GM12878 (cell line): ENCODE measurements at regions not wholly inside any gene's neighbourhood (a gene's known extent, or its start where the extent isn't known, plus 50 kb on each side); places are given as distances from the start of the nearest gene placed in this dataset.
A peak's percentile ranks its signal among the peaks of the same experiment; 100 is the strongest.

Experiments
- ATAC-seq: fragments of 200-7000 bp; cut with Tn5 transposase; 3 replicates; pipeline ENCODE4 v1.9.1; 2020; ENCODE audit warnings: mild to moderate bottlenecking, moderate library complexity
- BruUV-seq: library from RNA; stranded (reverse); fragments of 400-500 nt; replicated peaks from 2 replicates; lab custom pipeline; 2021; lab: Mats Ljungman, UMichigan
- CTCF ChIA-PET: fragments of 300-600 bp; sonication (Branson Sonifier 250); formaldehyde crosslinking; extraction: SDS; loops from one replicate; lab custom pipeline; 2021; ENCODE audit warnings: inconsistent platforms; lab: Yijun Ruan, JAX
- POLR2A ChIA-PET: fragments of 350-600 bp; formaldehyde crosslinking; extraction: SDS; loops from one replicate; lab custom pipeline; 2021; ENCODE audit warnings: inconsistent platforms; lab: Charles Lee
- RAD21 ChIA-PET: fragments of 300-600 bp; sonication (Branson Sonifier 250); formaldehyde crosslinking; loops from one replicate; lab custom pipeline; 2023; ENCODE audit warnings: antibody characterized with exemption; ENCODE audit not compliant: unreplicated experiment; lab: Charles Lee
- SMC1A ChIA-PET: fragments of 300-600 bp; sonication (Branson Sonifier 250); formaldehyde crosslinking; loops from one replicate; lab custom pipeline; 2023; ENCODE audit not compliant: unreplicated experiment, uncharacterized antibody; lab: Charles Lee
- DNase-seq: peaks from one replicate; pipeline ENCODE4 v3.0.0-alpha.2; 2011; ENCODE audit warnings: low read depth, low spot score
- FAIRE-seq: peaks from 3 replicates; lab custom pipeline; 2011; peaks lifted over from hg19 to GRCh38; lab: Jason Lieb, UNC
- H2AFZ ChIP-seq: 2 replicates; pipeline ENCODE4 v1.6.0; 2011; ENCODE audit warnings: low read depth, low read length, control low read depth; ENCODE audit not compliant: control insufficient read depth
- H3K27ac ChIP-seq: 2 replicates; pipeline ENCODE4 v1.5.1; 2011; ENCODE audit warnings: control low read depth; ENCODE audit not compliant: control insufficient read depth, insufficient read depth
- H3K27me3 ChIP-seq, 2 experiments: replicated peaks in 1 of 2; 2 replicates each; pipeline versions ENCODE4 v1.6.0 to v1.6.1; 2011; ENCODE audit warnings: low read length in 1 of 2; ENCODE audit not compliant: control insufficient read depth in 2 of 2, insufficient read depth in 2 of 2
- H3K36me3 ChIP-seq, 2 experiments: 2 replicates each; pipeline ENCODE4 v1.5.1; 2011; ENCODE audit warnings: low read length in 1 of 2; ENCODE audit not compliant: control insufficient read depth in 2 of 2, insufficient read depth in 2 of 2
- H3K4me1 ChIP-seq: 2 replicates; pipeline ENCODE4 v1.6.1; 2011; ENCODE audit warnings: mild to moderate bottlenecking, low read length, moderate library complexity, mixed read lengths; ENCODE audit not compliant: control insufficient read depth, insufficient read depth
- H3K4me2 ChIP-seq: 2 replicates; pipeline ENCODE4 v1.6.0; 2011; ENCODE audit warnings: control low read depth; ENCODE audit not compliant: control insufficient read depth, insufficient read depth
- H3K4me3 ChIP-seq: fragments of 200-600 bp; sonication (generic); 2 replicates; pipeline ENCODE4 v1.5.1; 2016
- H3K79me2 ChIP-seq: 2 replicates; pipeline ENCODE4 v1.6.0; 2011; ENCODE audit warnings: low read length; ENCODE audit not compliant: control insufficient read depth, insufficient read depth
- H3K9ac ChIP-seq: 2 replicates; pipeline ENCODE4 v1.8.0; 2011; ENCODE audit warnings: low read length, control low read depth, mixed read lengths; ENCODE audit not compliant: control insufficient read depth, insufficient read depth
- H3K9me3 ChIP-seq: replicated peaks from 3 replicates; pipeline ENCODE4 v1.5.1; 2011; ENCODE audit warnings: mild to moderate bottlenecking, low read length; ENCODE audit not compliant: control insufficient read depth, insufficient read depth
- H4K20me1 ChIP-seq: 2 replicates; pipeline ENCODE4 v1.6.0; 2011; ENCODE audit not compliant: control insufficient read depth, insufficient read depth
- GABPA ChIP-seq: IDR thresholded peaks from 2 replicates; pipeline ENCODE4 v1.6.1; 2014; ENCODE audit warnings: antibody characterized with exemption, low read depth, mild to moderate bottlenecking, inconsistent platforms
- IKZF2 ChIP-seq, 2 experiments: fragments of 450-650 bp; IDR thresholded peaks; 2 replicates each; pipeline ENCODE4 v1.6.1; 2017; ENCODE audit warnings: mild to moderate bottlenecking in 2 of 2, moderate library complexity in 2 of 2
- PBX3 ChIP-seq: IDR thresholded peaks from 2 replicates; pipeline ENCODE4 v1.6.1; 2011; ENCODE audit warnings: mild to moderate bottlenecking, low read depth, low read length, moderate library complexity; ENCODE audit not compliant: insufficient replicate concordance
- RELA ChIP-seq: fragments of 450-650 bp; IDR thresholded peaks from 2 replicates; pipeline ENCODE4 v1.8.0; 2014; ENCODE audit warnings: borderline replicate concordance; ENCODE audit not compliant: partially characterized antibody
- YBX1 ChIP-seq: fragments of 450-650 bp; IDR thresholded peaks from 2 replicates; pipeline ENCODE4 v1.6.1; 2016; ENCODE audit warnings: antibody characterized with exemption
- WGBS: methylation state at CpG from one replicate; pipeline ENCODE4 v1.1.6; 2016; ENCODE audit warnings: low lambda C conversion rate; ENCODE audit not compliant: insufficient replicate concordance, insufficient coverage; ENCODE audit errors: missing lambda C conversion rate; 5-methylcytosine and 5-hydroxymethylcytosine counted together
- in situ Hi-C: fragments of 300-500 bp; cut with MboI; formaldehyde crosslinking; loops from 9 replicates; pipeline ENCODE4 v1.14.3; 2018; ENCODE audit warnings: mixed read lengths
- intact Hi-C: fragments of 100-400 bp; cut with micrococcal nuclease; formaldehyde crosslinking; loops from one replicate; pipeline ENCODE4 v1.14.2; 2022; ENCODE audit not compliant: unreplicated experiment
- TF ChIP-seq, protein P1 (sequence below): IDR thresholded peaks from 2 replicates; pipeline ENCODE4 v1.6.1; 2011; ENCODE audit warnings: borderline replicate concordance, low read depth, mild to moderate bottlenecking, moderate library complexity, low read length; ENCODE audit not compliant: insufficient read depth, poor library complexity, severe bottlenecking

DNA sequence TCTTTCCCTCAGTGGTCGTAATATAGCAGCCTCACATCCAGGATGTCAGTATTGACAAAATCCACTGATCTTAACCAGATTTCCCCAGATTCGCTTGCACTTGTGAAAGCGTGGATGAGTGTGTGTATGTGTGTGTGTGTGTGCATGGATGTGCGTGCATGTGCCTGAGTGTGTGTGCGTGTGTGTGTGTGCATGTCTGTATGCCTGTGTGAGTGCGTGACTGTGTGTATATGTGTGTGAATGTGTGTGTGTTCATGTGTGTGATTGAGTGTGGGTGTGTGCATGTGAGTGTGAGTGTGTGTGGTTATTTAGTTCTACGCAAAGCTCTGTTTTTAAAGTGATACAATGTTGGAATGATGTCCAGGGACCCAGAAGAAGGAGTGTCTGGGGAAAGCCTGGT, 723.2 kb downstream of the BRD1 start:
- 36% methylated on average over 7 of the region's 7 CpGs for WGBS
- Histone ChIP-seq H3K4me1 (no peaks in the 10 kb centered on the region), H3K27ac (no peak overlapping the region), H3K9ac (no peak overlapping the region), H3K27me3 (no peaks in the 10 kb centered on the region)
- no peak for ATAC-seq
- TF ChIP-seq GABPA (no peak), PBX3 (peak; percentile 21), YBX1 (no peak), RELA (no peak), IKZF2 (IDR thresholded peaks at IDR 0.05) (no peak)
- TF ChIP-seq, protein P1, sequence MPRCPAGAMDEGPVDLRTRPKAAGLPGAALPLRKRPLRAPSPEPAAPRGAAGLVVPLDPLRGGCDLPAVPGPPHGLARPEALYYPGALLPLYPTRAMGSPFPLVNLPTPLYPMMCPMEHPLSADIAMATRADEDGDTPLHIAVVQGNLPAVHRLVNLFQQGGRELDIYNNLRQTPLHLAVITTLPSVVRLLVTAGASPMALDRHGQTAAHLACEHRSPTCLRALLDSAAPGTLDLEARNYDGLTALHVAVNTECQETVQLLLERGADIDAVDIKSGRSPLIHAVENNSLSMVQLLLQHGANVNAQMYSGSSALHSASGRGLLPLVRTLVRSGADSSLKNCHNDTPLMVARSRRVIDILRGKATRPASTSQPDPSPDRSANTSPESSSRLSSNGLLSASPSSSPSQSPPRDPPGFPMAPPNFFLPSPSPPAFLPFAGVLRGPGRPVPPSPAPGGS = peak; percentile 26
- TF ChIP-seq, all 136 proteins: peak for 2
- Histone ChIP-seq H4K20me1 (no peaks in the 10 kb centered on the region), H3K9me3 (no peaks in the 10 kb centered on the region; the same call in 2 of the 3 replicates), H3K4me3 (no peak overlapping the region), H2AFZ (no peak overlapping the region), H3K79me2 (no peaks in the 10 kb centered on the region), H3K36me3 (no peaks in the 10 kb centered on the region), H3K4me2 (no peak overlapping the region)
- ChIA-PET RAD21 (no interaction called here), SMC1A (no interaction called here), CTCF (no interaction called here), POLR2A (no interaction called here)
- intact Hi-C loops (no loop called here), in situ Hi-C loops (no loop called here)
- FAIRE-seq = no peak
- DNase-seq = no peak
- no TSS peak for BruUV-seq
